Testis (tissue), 2 donors: ENCODE measurements at regions not wholly inside any gene's neighbourhood (a gene's known extent, or its start where the extent isn't known, plus 50 kb on each side); places are given as distances from the start of the nearest gene placed in this dataset.

Experiments used
- DNase-seq: peaks from one replicate; pipeline ENCODE4 v3.0.0-alpha.2; 2019
- H3K27ac ChIP-seq, 2 donors: fragments of 200-600 bp; sonication (generic); one replicate each; pipeline ENCODE4 v1.5.1; 2019
- H3K27me3 ChIP-seq: fragments of 200-600 bp; sonication (generic); one replicate; pipeline ENCODE4 v1.5.1; 2019
- H3K36me3 ChIP-seq: fragments of 200-600 bp; sonication (generic); one replicate; pipeline ENCODE4 v1.5.1; 2017; ENCODE audit warnings: low read depth; ENCODE audit errors: missing control alignments
- H3K4me1 ChIP-seq: fragments of 200-600 bp; sonication (generic); one replicate; pipeline ENCODE4 v1.5.1; 2019
- H3K4me3 ChIP-seq, 2 donors: fragments of 200-600 bp; sonication (generic); one replicate each; pipeline ENCODE4 v1.5.1; 2017 to 2019
- H3K9me3 ChIP-seq: fragments of 200-600 bp; sonication (generic); one replicate; pipeline ENCODE4 v1.5.1; 2017
- CTCF ChIP-seq, 3 experiments: fragments of 450-650 bp in 2 of 3; fragments of 200-600 bp in 1 of 3; sonication (generic) in 1 of 3; IDR thresholded peaks; one replicate each; pipeline ENCODE4 v1.5.1; 2016 to 2019; ENCODE audit warnings: antibody characterized with exemption in 3 of 3, mild to moderate bottlenecking in 2 of 3, moderate library complexity in 1 of 3
- POLR2A ChIP-seq: fragments of 450-650 bp; IDR thresholded peaks from one replicate; pipeline ENCODE4 v1.6.1; 2017; ENCODE audit warnings: antibody characterized with exemption, mild to moderate bottlenecking, moderate library complexity
- WGBS, 2 donors: methylation state at CpG; one replicate each; pipeline ENCODE4 v1.1.5; 2018; 5-methylcytosine and 5-hydroxymethylcytosine counted together
- intact Hi-C: fragments of 100-400 bp; cut with DNase I; formaldehyde crosslinking; loops from one replicate; pipeline ENCODE4 v1.15.1; 2023; ENCODE audit warnings: low total_unique reads

GRCh38 chr14:48417715-48418500 lies 742.5 kb upstream of the MDGA2 start:
- WGBS, 2 donors = 82 to 87% methylated on average over 3 to 4 of the region's 4 CpGs
- intact Hi-C loops = no loop called here
- no peaks in the 10 kb centered on the region for H3K9me3 ChIP-seq
- DNase-seq = no peak
- H3K4me1 ChIP-seq = no peaks in the 10 kb centered on the region
- H3K36me3 ChIP-seq = no peaks in the 10 kb centered on the region
- no peaks in the 10 kb centered on the region for H3K27me3 ChIP-seq
- no peak for TF ChIP-seq POLR2A
- no peak for TF ChIP-seq CTCF (IDR thresholded peaks at IDR 0.05)
- H3K4me3 ChIP-seq = no peak overlapping the region
- H3K27ac ChIP-seq = no peak overlapping the region

- H3K4me1 ChIP-seq = no peaks in the 10 kb centered on the region
- no peak for DNase-seq
- no peak overlapping the region for H3K4me3 ChIP-seq
- WGBS, 2 donors = 37 to 55% methylated on average over 1 of the region's 1 CpG
- H3K27ac ChIP-seq = no peak overlapping the region
- TF ChIP-seq CTCF (IDR thresholded peaks at IDR 0.05) (no peak), POLR2A (no peak)
- intact Hi-C loops = no loop called here
- no peaks in the 10 kb centered on the region for H3K36me3 ChIP-seq
- H3K27me3 ChIP-seq = no peaks in the 10 kb centered on the region
- H3K9me3 ChIP-seq = no peaks in the 10 kb centered on the region
Measured at GRCh38 chr14:48401321-48401720, 725.9 kb upstream of the MDGA2 start.

GRCh38 chr14:48398675-48399282 lies 723.4 kb upstream of the MDGA2 start:
- DNase-seq = peak; percentile 38
- Histone ChIP-seq H3K4me1 (no peaks in the 10 kb centered on the region), H3K27ac (no peak overlapping the region), H3K27me3 (no peaks in the 10 kb centered on the region), H3K36me3 (no peaks in the 10 kb centered on the region), H3K4me3 (no peak overlapping the region), H3K9me3 (no peaks in the 10 kb centered on the region)
- no peak for TF ChIP-seq POLR2A
- TF ChIP-seq CTCF (IDR thresholded peaks at IDR 0.05) = peak; percentile 17 to 70 (median 47)
- intact Hi-C loops = no loop called here
- WGBS, 2 donors = 68 to 71% methylated on average over 2 of the region's 2 CpGs

GRCh38 chr14:48391661-48392060 lies 716.3 kb upstream of the MDGA2 start:
- no peaks in the 10 kb centered on the region for H3K36me3 ChIP-seq
- no peak for TF ChIP-seq CTCF (IDR thresholded peaks at IDR 0.05)
- TF ChIP-seq POLR2A = no peak
- no peaks in the 10 kb centered on the region for H3K4me1 ChIP-seq
- H3K27me3 ChIP-seq = no peaks in the 10 kb centered on the region
- H3K9me3 ChIP-seq = no peaks in the 10 kb centered on the region
- 62 to 70% methylated on average over 5 of the region's 5 CpGs for WGBS, 2 donors
- DNase-seq = no peak
- intact Hi-C loops = no loop called here
- no peak overlapping the region for H3K4me3 ChIP-seq
- no peak overlapping the region for H3K27ac ChIP-seq
